ENCODE measurements at regions not wholly inside any gene's neighbourhood (a gene's known extent, or its start where the extent isn't known, plus 50 kb on each side); places are given as distances from the start of the nearest gene placed in this dataset.

DNA sequence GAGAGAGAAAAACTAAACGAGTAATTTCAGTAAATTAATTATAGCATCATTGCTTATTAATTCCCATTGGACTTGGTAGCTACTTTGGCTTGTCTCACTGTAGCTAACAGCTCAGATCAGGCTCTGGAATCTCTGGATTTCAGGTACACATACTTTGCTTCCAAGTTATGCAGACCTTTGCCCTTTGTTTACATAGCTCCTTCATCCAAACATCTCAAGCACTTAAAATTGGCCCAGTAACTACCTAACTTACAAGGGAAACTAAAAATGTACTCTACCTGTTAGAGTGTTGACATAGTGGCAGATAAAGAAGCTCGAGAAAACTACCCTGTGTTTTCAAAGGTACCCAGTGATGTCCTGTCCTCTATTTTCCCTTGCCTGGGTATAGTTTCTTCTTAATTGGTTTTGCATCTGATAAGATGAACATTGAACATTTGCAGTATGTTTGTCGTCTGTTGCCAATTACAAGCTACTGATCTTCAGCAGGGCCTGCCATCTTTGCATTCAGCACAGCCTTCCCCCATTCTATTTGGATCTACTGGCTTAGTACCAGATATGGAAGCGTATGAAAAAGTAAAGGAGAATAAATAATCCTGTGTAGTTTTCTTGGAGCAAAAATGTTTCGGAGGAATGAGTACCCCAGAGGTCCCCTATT, 601.5 kb upstream of the FANCL start:
- no peaks in the 10 kb centered on the region for H3K4me1 ChIP-seq (ENCODE audit: insufficient read depth, low read length)
- H3K27me3 ChIP-seq (ENCODE audit: insufficient read depth, low read length, poor library complexity): no peaks in the 10 kb centered on the region
- ATAC-seq (ENCODE audit: insufficient read depth, low read depth): no peak
- H3K4me3 ChIP-seq (ENCODE audit: low read depth in 1 of 2, low read length in 2 of 2): no peak overlapping the region
- H3K36me3 ChIP-seq (ENCODE audit: insufficient read depth, low read length): no peaks in the 10 kb centered on the region
- no peak overlapping the region for H3K27ac ChIP-seq (ENCODE audit: low read length)
- H2AFZ ChIP-seq (ENCODE audit: low read depth, low read length): no peak overlapping the region
- H3K9ac ChIP-seq (ENCODE audit: low read depth, low read length): no peak overlapping the region
- no peaks in the 10 kb centered on the region for H4K20me1 ChIP-seq (ENCODE audit: insufficient read depth, low read length)
- no peak for DNase-seq
- no peak overlapping the region for H3K4me2 ChIP-seq (ENCODE audit: insufficient read depth, low read length)
- TF ChIP-seq, protein P1, sequence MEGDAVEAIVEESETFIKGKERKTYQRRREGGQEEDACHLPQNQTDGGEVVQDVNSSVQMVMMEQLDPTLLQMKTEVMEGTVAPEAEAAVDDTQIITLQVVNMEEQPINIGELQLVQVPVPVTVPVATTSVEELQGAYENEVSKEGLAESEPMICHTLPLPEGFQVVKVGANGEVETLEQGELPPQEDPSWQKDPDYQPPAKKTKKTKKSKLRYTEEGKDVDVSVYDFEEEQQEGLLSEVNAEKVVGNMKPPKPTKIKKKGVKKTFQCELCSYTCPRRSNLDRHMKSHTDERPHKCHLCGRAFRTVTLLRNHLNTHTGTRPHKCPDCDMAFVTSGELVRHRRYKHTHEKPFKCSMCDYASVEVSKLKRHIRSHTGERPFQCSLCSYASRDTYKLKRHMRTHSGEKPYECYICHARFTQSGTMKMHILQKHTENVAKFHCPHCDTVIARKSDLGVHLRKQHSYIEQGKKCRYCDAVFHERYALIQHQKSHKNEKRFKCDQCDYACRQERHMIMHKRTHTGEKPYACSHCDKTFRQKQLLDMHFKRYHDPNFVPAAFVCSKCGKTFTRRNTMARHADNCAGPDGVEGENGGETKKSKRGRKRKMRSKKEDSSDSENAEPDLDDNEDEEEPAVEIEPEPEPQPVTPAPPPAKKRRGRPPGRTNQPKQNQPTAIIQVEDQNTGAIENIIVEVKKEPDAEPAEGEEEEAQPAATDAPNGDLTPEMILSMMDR (IDR thresholded peaks at IDR 0.05; ENCODE audit: borderline replicate concordance, extremely low read depth, low read length, poor library complexity, severe bottlenecking): no peak
- TF ChIP-seq EZH2 (IDR thresholded peaks at IDR 0.05; ENCODE audit: borderline replicate concordance, low read depth, low read length, severe bottlenecking): no peak
- H3K79me2 ChIP-seq (ENCODE audit: insufficient read depth, low read length): no peaks in the 10 kb centered on the region
- no peaks in the 10 kb centered on the region for H3K9me3 ChIP-seq (ENCODE audit: insufficient read depth, low read length, severe bottlenecking)

DNA sequence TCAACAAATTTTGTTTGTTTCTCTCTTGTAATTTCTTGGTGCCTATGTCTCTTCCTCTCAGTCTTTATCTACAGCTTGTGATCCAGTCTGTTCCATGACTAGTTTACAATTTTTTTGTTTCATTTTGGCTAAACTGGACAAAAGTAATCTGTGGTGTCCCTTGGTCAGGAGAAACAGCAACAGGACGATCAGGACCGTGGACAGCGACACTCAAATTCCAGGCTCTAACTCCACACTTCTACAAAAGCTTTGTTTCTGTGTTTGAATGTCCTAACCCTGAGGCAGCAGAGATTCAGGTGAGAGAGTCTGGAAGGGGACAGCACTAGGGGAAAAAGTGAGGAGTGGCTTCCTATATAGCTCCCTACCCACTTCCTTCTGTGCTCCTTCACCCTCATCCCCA, 593.3 kb upstream of the FANCL start:
- ATAC-seq (ENCODE audit: insufficient read depth, low read depth): peak; percentile 63; the same call in 1 of the 3 replicates
- Histone ChIP-seq H3K36me3 (ENCODE audit: insufficient read depth, low read length) (no peaks in the 10 kb centered on the region), H3K9ac (ENCODE audit: low read depth, low read length) (no peak overlapping the region), H3K4me1 (ENCODE audit: insufficient read depth, low read length) (no peaks in the 10 kb centered on the region), H3K27me3 (ENCODE audit: insufficient read depth, low read length, poor library complexity) (no peaks in the 10 kb centered on the region), H3K27ac (ENCODE audit: low read length) (no peak overlapping the region), H3K4me2 (ENCODE audit: insufficient read depth, low read length) (no peak overlapping the region), H4K20me1 (ENCODE audit: insufficient read depth, low read length) (no peaks in the 10 kb centered on the region), H3K9me3 (ENCODE audit: insufficient read depth, low read length, severe bottlenecking) (no peaks in the 10 kb centered on the region), H3K79me2 (ENCODE audit: insufficient read depth, low read length) (no peaks in the 10 kb centered on the region), H3K4me3 (ENCODE audit: low read depth in 1 of 2, low read length in 2 of 2) (no peak overlapping the region), H2AFZ (ENCODE audit: low read depth, low read length) (no peak overlapping the region)
- DNase-seq: peak; percentile 39
- TF ChIP-seq, protein P1 (IDR thresholded peaks at IDR 0.05; ENCODE audit: borderline replicate concordance, extremely low read depth, low read length, poor library complexity, severe bottlenecking): no peak
- no peak for TF ChIP-seq EZH2 (IDR thresholded peaks at IDR 0.05; ENCODE audit: borderline replicate concordance, low read depth, low read length, severe bottlenecking)

DNA sequence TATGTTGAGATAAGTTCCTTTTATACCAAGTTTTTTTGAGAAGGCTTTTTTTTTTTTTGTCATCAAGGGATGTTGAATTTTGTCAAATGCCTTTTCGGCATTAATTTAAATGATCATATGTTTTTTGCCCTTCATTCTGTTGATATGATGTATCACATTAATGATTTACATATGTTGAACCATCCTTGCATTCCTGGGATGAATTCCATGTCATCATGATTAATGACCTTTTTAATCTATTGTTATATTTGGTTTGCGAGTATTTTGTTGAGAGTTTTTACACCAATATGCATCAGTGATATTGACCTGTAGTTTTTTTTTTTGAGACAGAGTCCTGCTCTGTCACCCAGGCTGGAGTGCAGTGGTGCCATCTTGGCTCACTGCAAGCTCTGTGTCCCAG, 585.7 kb upstream of the FANCL start:
- Histone ChIP-seq H3K36me3 (ENCODE audit: insufficient read depth, low read length) (no peaks in the 10 kb centered on the region), H3K27me3 (ENCODE audit: insufficient read depth, low read length, poor library complexity) (no peaks in the 10 kb centered on the region), H4K20me1 (ENCODE audit: insufficient read depth, low read length) (no peaks in the 10 kb centered on the region), H3K27ac (ENCODE audit: low read length) (no peak overlapping the region), H3K9me3 (ENCODE audit: insufficient read depth, low read length, severe bottlenecking) (peaks cover 3% of the 10 kb centered on the region), H2AFZ (ENCODE audit: low read depth, low read length) (no peak overlapping the region), H3K4me2 (ENCODE audit: insufficient read depth, low read length) (no peak overlapping the region), H3K79me2 (ENCODE audit: insufficient read depth, low read length) (no peaks in the 10 kb centered on the region), H3K9ac (ENCODE audit: low read depth, low read length) (no peak overlapping the region), H3K4me3 (ENCODE audit: low read depth in 1 of 2, low read length in 2 of 2) (no peak overlapping the region), H3K4me1 (ENCODE audit: insufficient read depth, low read length) (no peaks in the 10 kb centered on the region)
- DNase-seq: no peak
- TF ChIP-seq, protein P1 (IDR thresholded peaks at IDR 0.05; ENCODE audit: borderline replicate concordance, extremely low read depth, low read length, poor library complexity, severe bottlenecking): no peak
- no peak for TF ChIP-seq EZH2 (IDR thresholded peaks at IDR 0.05; ENCODE audit: borderline replicate concordance, low read depth, low read length, severe bottlenecking)
- no peak for ATAC-seq (ENCODE audit: insufficient read depth, low read depth)
